B cell (primary cell): ENCODE measurements at regions not wholly inside any gene's neighbourhood (a gene's known extent, or its start where the extent isn't known, plus 50 kb on each side); places are given as distances from the start of the nearest gene placed in this dataset.

Source experiments
- CTCF ChIP-seq: fragments of 200-600 bp; IDR thresholded peaks from one replicate; pipeline ENCODE4 v1.8.0; 2022; ENCODE audit warnings: antibody characterized with exemption, mild to moderate bottlenecking
- EZH2 ChIP-seq: IDR thresholded peaks from 2 replicates; pipeline ENCODE4 v1.6.1; 2012; ENCODE audit warnings: borderline replicate concordance, low read depth, mild to moderate bottlenecking, moderate library complexity, low read length; ENCODE audit not compliant: insufficient read depth, poor library complexity, severe bottlenecking

- TF ChIP-seq CTCF, result no peak
- TF ChIP-seq EZH2, result no peak
Measured at GRCh38 chr2:234142530-234142929, 92.0 kb downstream of the SPP2 start.
